ENCODE measurements at regions not wholly inside any gene's neighbourhood (a gene's known extent, or its start where the extent isn't known, plus 50 kb on each side); places are given as distances from the start of the nearest gene placed in this dataset.

- TF ChIP-seq CTCF (IDR thresholded peaks at IDR 0.05), result no peak
- no peak for TF ChIP-seq POLR2A (IDR thresholded peaks at IDR 0.05)
Measured at GRCh38 chr6:137401088-137401487, 93.1 kb downstream of the OLIG3 start.

Data from tibial nerve (tissue), 3 donors.